ENCODE measurements at regions not wholly inside any gene's neighbourhood (a gene's known extent, or its start where the extent isn't known, plus 50 kb on each side); places are given as distances from the start of the nearest gene placed in this dataset.

DNA sequence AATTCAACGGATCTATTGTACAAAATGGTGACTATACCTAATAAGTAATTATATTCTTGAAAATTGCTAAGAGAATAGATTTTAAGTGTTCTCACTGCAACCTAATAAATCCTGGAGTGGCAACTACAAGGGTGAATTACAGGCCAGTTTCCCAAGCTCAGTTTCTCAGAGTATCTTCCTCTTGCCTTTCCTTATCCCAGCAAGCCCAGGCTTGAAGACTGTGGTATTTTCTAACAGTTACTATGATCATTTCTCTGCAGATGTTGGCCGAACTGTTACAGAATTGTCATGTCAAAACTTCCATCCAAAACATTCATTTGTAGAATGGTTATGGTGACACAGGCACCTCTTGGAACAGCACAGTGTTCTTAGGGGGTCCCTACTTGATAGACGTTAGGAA, 138.1 kb upstream of the PTCHD4 start:
- CTCF ChIA-PET (ENCODE audit: low intra/inter-chr PET ratio, low total read pairs), result no interaction called here
- BruUV-seq (replicated peaks), result no TSS peak
- no peak for DNase-seq (ENCODE audit: low spot score)

DNA sequence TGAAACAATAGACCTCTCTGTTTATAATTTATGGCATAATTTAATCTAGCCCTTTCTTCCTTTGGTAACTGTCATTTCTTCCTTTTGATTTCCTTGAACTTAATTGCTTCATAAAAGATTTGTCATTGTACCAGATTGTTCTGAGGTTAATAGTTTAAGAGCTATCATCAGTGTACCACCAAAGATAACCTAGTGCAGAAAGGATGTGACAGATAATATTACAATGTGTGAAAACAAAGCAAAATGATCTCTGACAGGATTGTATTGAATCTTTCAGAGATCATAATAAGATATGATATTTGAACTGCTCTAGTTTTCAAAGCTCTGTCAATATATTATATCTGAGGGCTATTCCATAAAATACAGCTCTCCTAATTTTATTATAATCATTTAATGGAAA, 132.1 kb upstream of the PTCHD4 start:
- no peak for ATAC-seq
- no peaks in the 10 kb centered on the region for H3K4me1 ChIP-seq (ENCODE audit: insufficient read depth, low read length)
- H3K4me2 ChIP-seq (ENCODE audit: low read depth, low read length), result no peak overlapping the region
- H3K27ac ChIP-seq (ENCODE audit: extremely low read length, insufficient read depth, low read length), result no peak overlapping the region
- H3K9ac ChIP-seq (ENCODE audit: insufficient read depth, low read depth, low read length), result no peak overlapping the region
- ChIA-PET POLR2A (no interaction called here), CTCF (ENCODE audit: low intra/inter-chr PET ratio, low total read pairs) (no interaction called here)
- H3K36me3 ChIP-seq (replicated peaks in 1 of 2; ENCODE audit: control insufficient read depth in 1 of 2, insufficient read depth in 2 of 2, low read length in 2 of 2), result no peaks in the 10 kb centered on the region
- no peaks in the 10 kb centered on the region for H3K9me3 ChIP-seq (ENCODE audit: low read length)
- H3K27me3 ChIP-seq (ENCODE audit: control insufficient read depth in 1 of 2, insufficient read depth in 2 of 2, low read length in 2 of 2), result no peaks in the 10 kb centered on the region
- in situ Hi-C loops (cut with HindIII; ENCODE audit: extremely low pct_ligation_motif_present, low pct_unique_long_range_greater_than_20kb), result no loop called here
- intact Hi-C loops (cut with micrococcal nuclease; ENCODE audit: unreplicated experiment), result no loop called here
- H4K20me1 ChIP-seq (ENCODE audit: insufficient read depth, low read length), result no peaks in the 10 kb centered on the region
- no TSS peak for BruUV-seq (replicated peaks)
- H2AFZ ChIP-seq (ENCODE audit: low read length), result no peak overlapping the region
- FAIRE-seq, result no peak
- no peaks in the 10 kb centered on the region for H3K79me2 ChIP-seq (ENCODE audit: insufficient read depth, low read length)
- H3K4me3 ChIP-seq (replicated peaks in 1 of 3; ENCODE audit: insufficient read depth in 1 of 3, low read depth in 2 of 3, low read length in 3 of 3), result no peak overlapping the region
- DNase-seq (ENCODE audit: low spot score), result no peak
- no peak for TF ChIP-seq SIX4 (CRISPR knock-in tag; IDR thresholded peaks at IDR 0.05)
- no peak for TF ChIP-seq ZNF75D (CRISPR knock-in tag; IDR thresholded peaks at IDR 0.05; ENCODE audit: borderline replicate concordance)
- no peak for TF ChIP-seq YEATS2 (CRISPR knock-in tag; IDR thresholded peaks at IDR 0.05; ENCODE audit: borderline replicate concordance)
- TF ChIP-seq ZMYM4 (CRISPR knock-in tag; IDR thresholded peaks at IDR 0.05), result no peak
- TF ChIP-seq CHD4 (IDR thresholded peaks at IDR 0.05; ENCODE audit: borderline replicate concordance, low read length), result no peak
- TF ChIP-seq ZNF430 (CRISPR knock-in tag; IDR thresholded peaks at IDR 0.05), result no peak
- TF ChIP-seq SRY (CRISPR knock-in tag; IDR thresholded peaks at IDR 0.05), result no peak
- no peak for TF ChIP-seq ZSCAN29 (CRISPR knock-in tag; conservative IDR thresholded peaks at IDR 0.05)
- no peak for TF ChIP-seq ZNF563 (CRISPR knock-in tag; IDR thresholded peaks at IDR 0.05)
- no peak for TF ChIP-seq ZNF264 (CRISPR knock-in tag; IDR thresholded peaks at IDR 0.05)
- TF ChIP-seq, protein P1, sequence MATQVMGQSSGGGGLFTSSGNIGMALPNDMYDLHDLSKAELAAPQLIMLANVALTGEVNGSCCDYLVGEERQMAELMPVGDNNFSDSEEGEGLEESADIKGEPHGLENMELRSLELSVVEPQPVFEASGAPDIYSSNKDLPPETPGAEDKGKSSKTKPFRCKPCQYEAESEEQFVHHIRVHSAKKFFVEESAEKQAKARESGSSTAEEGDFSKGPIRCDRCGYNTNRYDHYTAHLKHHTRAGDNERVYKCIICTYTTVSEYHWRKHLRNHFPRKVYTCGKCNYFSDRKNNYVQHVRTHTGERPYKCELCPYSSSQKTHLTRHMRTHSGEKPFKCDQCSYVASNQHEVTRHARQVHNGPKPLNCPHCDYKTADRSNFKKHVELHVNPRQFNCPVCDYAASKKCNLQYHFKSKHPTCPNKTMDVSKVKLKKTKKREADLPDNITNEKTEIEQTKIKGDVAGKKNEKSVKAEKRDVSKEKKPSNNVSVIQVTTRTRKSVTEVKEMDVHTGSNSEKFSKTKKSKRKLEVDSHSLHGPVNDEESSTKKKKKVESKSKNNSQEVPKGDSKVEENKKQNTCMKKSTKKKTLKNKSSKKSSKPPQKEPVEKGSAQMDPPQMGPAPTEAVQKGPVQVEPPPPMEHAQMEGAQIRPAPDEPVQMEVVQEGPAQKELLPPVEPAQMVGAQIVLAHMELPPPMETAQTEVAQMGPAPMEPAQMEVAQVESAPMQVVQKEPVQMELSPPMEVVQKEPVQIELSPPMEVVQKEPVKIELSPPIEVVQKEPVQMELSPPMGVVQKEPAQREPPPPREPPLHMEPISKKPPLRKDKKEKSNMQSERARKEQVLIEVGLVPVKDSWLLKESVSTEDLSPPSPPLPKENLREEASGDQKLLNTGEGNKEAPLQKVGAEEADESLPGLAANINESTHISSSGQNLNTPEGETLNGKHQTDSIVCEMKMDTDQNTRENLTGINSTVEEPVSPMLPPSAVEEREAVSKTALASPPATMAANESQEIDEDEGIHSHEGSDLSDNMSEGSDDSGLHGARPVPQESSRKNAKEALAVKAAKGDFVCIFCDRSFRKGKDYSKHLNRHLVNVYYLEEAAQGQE (IDR thresholded peaks at IDR 0.05; ENCODE audit: borderline replicate concordance in 1 of 2, low read depth in 1 of 2, low read length in 2 of 2), result no peak
- TF ChIP-seq ZNF761 (CRISPR knock-in tag; conservative IDR thresholded peaks at IDR 0.05), result no peak
- no peak for TF ChIP-seq SNAPC2 (CRISPR knock-in tag; IDR thresholded peaks at IDR 0.05)
- TF ChIP-seq MXD4 (CRISPR knock-in tag; IDR thresholded peaks at IDR 0.05), result no peak

More for the DNA sequence above, 138.1 kb upstream of the PTCHD4 start:
- 2% methylated on average over 3 of the region's 3 CpGs for WGBS (ENCODE audit: low lambda C conversion rate)
- Histone ChIP-seq H3K79me2 (ENCODE audit: insufficient read depth, low read length) (no peaks in the 10 kb centered on the region), H4K20me1 (ENCODE audit: insufficient read depth, low read length) (no peaks in the 10 kb centered on the region), H3K36me3 (replicated peaks in 1 of 2; ENCODE audit: control insufficient read depth in 1 of 2, insufficient read depth in 2 of 2, low read length in 2 of 2) (no peaks in the 10 kb centered on the region), H3K9me3 (ENCODE audit: low read length) (no peaks in the 10 kb centered on the region), H3K9ac (ENCODE audit: insufficient read depth, low read depth, low read length) (no peak overlapping the region), H3K4me2 (ENCODE audit: low read depth, low read length) (no peak overlapping the region), H3K4me1 (ENCODE audit: insufficient read depth, low read length) (no peaks in the 10 kb centered on the region), H3K27ac (ENCODE audit: extremely low read length, insufficient read depth, low read length) (no peak overlapping the region), H3K27me3 (ENCODE audit: control insufficient read depth in 1 of 2, insufficient read depth in 2 of 2, low read length in 2 of 2) (no peaks in the 10 kb centered on the region), H3K4me3 (replicated peaks in 1 of 3; ENCODE audit: insufficient read depth in 1 of 3, low read depth in 2 of 3, low read length in 3 of 3) (no peak overlapping the region), H2AFZ (ENCODE audit: low read length) (no peak overlapping the region)
- in situ Hi-C loops (cut with HindIII; ENCODE audit: extremely low pct_ligation_motif_present, low pct_unique_long_range_greater_than_20kb) (no loop called here), intact Hi-C loops (cut with micrococcal nuclease; ENCODE audit: unreplicated experiment) (no loop called here)
- no peak for TF ChIP-seq ZNF550 (CRISPR knock-in tag; IDR thresholded peaks at IDR 0.05; ENCODE audit: borderline replicate concordance)
- POLR2A ChIA-PET, result no interaction called here
- no peak for FAIRE-seq
- ATAC-seq, result no peak
